H9 (cell line): ENCODE measurements at regions not wholly inside any gene's neighbourhood (a gene's known extent, or its start where the extent isn't known, plus 50 kb on each side); places are given as distances from the start of the nearest gene placed in this dataset.

Experiments
- DNase-seq: peaks from one replicate; pipeline ENCODE4 v3.0.0-alpha.2; 2017
- H2AFZ ChIP-seq: one replicate; pipeline ENCODE4 v1.6.1; 2013; ENCODE audit warnings: mild to moderate bottlenecking, low read length, control low read depth, moderate library complexity
- H2AK5ac ChIP-seq: 2 replicates; pipeline ENCODE4 v1.6.1; 2013; ENCODE audit warnings: low read length, control low read depth, mixed read lengths; ENCODE audit not compliant: insufficient read length
- H2BK120ac ChIP-seq: one replicate; pipeline ENCODE4 v1.6.1; 2013; ENCODE audit warnings: low read depth, mild to moderate bottlenecking, low read length, control low read depth, inconsistent platforms; ENCODE audit not compliant: poor library complexity, severe bottlenecking
- H2BK12ac ChIP-seq: 2 replicates; pipeline ENCODE4 v1.6.1; 2013; ENCODE audit warnings: low read length, control low read depth, mixed read lengths, low read depth; ENCODE audit not compliant: insufficient read length
- H2BK15ac ChIP-seq: 2 replicates; pipeline ENCODE4 v1.6.1; 2013; ENCODE audit warnings: low read depth, low read length, control low read depth
- H2BK20ac ChIP-seq: one replicate; pipeline ENCODE4 v1.6.1; 2013; ENCODE audit warnings: low read depth, mild to moderate bottlenecking, low read length, control low read depth, inconsistent platforms; ENCODE audit not compliant: poor library complexity, severe bottlenecking
- H2BK5ac ChIP-seq: 2 replicates; pipeline ENCODE4 v1.6.1; 2013; ENCODE audit warnings: low read length, control low read depth, mixed read lengths; ENCODE audit not compliant: insufficient read length
- H3K14ac ChIP-seq: 2 replicates; pipeline ENCODE4 v1.6.1; 2013; ENCODE audit warnings: low read length, control low read depth; ENCODE audit not compliant: insufficient read depth
- H3K18ac ChIP-seq: 2 replicates; pipeline ENCODE4 v1.6.1; 2013; ENCODE audit warnings: low read depth, mild to moderate bottlenecking, mixed read lengths, low read length, control low read depth; ENCODE audit not compliant: insufficient read length
- H3K23ac ChIP-seq: 2 replicates; pipeline ENCODE4 v1.6.1; 2013; ENCODE audit warnings: low read length, control low read depth, mixed read lengths, low read depth; ENCODE audit not compliant: insufficient read length
- H3K23me2 ChIP-seq: 2 replicates; pipeline ENCODE4 v1.6.1; 2013; ENCODE audit warnings: low read depth, mild to moderate bottlenecking, mixed read lengths, low read length, control low read depth; ENCODE audit not compliant: insufficient read length, poor library complexity, severe bottlenecking
- H3K27ac ChIP-seq: 2 replicates; pipeline ENCODE4 v1.5.1; 2013; ENCODE audit warnings: low read length, control low read depth, mixed read lengths, low read depth; ENCODE audit not compliant: insufficient read length
- H3K27me3 ChIP-seq: 2 replicates; pipeline ENCODE4 v1.6.1; 2013; ENCODE audit warnings: low read length, control low read depth, inconsistent platforms; ENCODE audit not compliant: insufficient read depth
- H3K4ac ChIP-seq: 2 replicates; pipeline ENCODE4 v1.6.1; 2013; ENCODE audit warnings: low read depth, mild to moderate bottlenecking, control low read depth, inconsistent platforms, low read length, moderate library complexity
- H3K4me1 ChIP-seq: 2 replicates; pipeline ENCODE4 v1.6.1; 2013; ENCODE audit warnings: low read length, control low read depth, inconsistent platforms; ENCODE audit not compliant: insufficient read depth
- H3K4me2 ChIP-seq: 2 replicates; pipeline ENCODE4 v1.6.1; 2013; ENCODE audit warnings: low read length, control low read depth, mixed read lengths; ENCODE audit not compliant: insufficient read length, insufficient read depth
- H3K56ac ChIP-seq: 2 replicates; pipeline ENCODE4 v1.6.1; 2013; ENCODE audit warnings: low read depth, mild to moderate bottlenecking, mixed read lengths, low read length, control low read depth; ENCODE audit not compliant: insufficient read length
- H3K79me1 ChIP-seq: 2 replicates; pipeline ENCODE4 v1.6.1; 2013; ENCODE audit warnings: low read depth, mild to moderate bottlenecking, moderate library complexity, low read length, control low read depth, inconsistent platforms; ENCODE audit not compliant: insufficient read depth, poor library complexity, severe bottlenecking
- H3K79me2 ChIP-seq: 2 replicates; pipeline ENCODE4 v1.6.1; 2013; ENCODE audit warnings: low read length, control low read depth, inconsistent platforms; ENCODE audit not compliant: insufficient read depth
- H3K9ac ChIP-seq: 2 replicates; pipeline ENCODE4 v1.6.1; 2013; ENCODE audit warnings: low read length, control low read depth, mixed read lengths; ENCODE audit not compliant: insufficient read length; ENCODE audit errors: extremely low read depth
- H3K9me3 ChIP-seq: one replicate; pipeline ENCODE4 v1.6.1; 2013; ENCODE audit warnings: low read depth, low read length, inconsistent platforms; ENCODE audit not compliant: control insufficient read depth
- H3T11ph ChIP-seq: one replicate; pipeline ENCODE4 v1.6.1; 2013; ENCODE audit warnings: mild to moderate bottlenecking, low read length, control low read depth, inconsistent platforms
- H4K20me1 ChIP-seq: one replicate; pipeline ENCODE4 v1.6.1; 2013; ENCODE audit not compliant: control insufficient read depth, insufficient read length, insufficient read depth
- H4K5ac ChIP-seq: 2 replicates; pipeline ENCODE4 v1.6.1; 2013; ENCODE audit warnings: low read depth, mild to moderate bottlenecking, mixed read lengths, low read length, control low read depth; ENCODE audit not compliant: insufficient read length
- H4K8ac ChIP-seq: replicated peaks from 2 replicates; pipeline ENCODE4 v1.6.1; 2013; ENCODE audit warnings: low read length, control low read depth, mixed read lengths, low read depth; ENCODE audit not compliant: insufficient read length
- H4K91ac ChIP-seq: 2 replicates; pipeline ENCODE4 v1.6.1; 2013; ENCODE audit warnings: low read depth, mild to moderate bottlenecking, moderate library complexity, mixed read lengths, low read length, control low read depth; ENCODE audit not compliant: insufficient read length
- H3K27ac Mint-ChIP-seq, 3 experiments: 2 replicates in 2 of 3; 3 replicates in 1 of 3; pipeline ENCODE4 v1.8.0; 2020 to 2021; ENCODE audit warnings: mixed read lengths in 3 of 3, mild to moderate bottlenecking in 1 of 3, moderate library complexity in 1 of 3
- H3K27me3 Mint-ChIP-seq: 2 replicates; pipeline ENCODE4 v1.8.0; 2021; ENCODE audit warnings: low read depth, mild to moderate bottlenecking, moderate library complexity, mixed read lengths
- H3K36me3 Mint-ChIP-seq, 3 experiments: 2 replicates in 2 of 3; 3 replicates in 1 of 3; pipeline ENCODE4 v1.8.0; 2020 to 2021; ENCODE audit warnings: low read depth in 3 of 3, mixed read lengths in 3 of 3; ENCODE audit not compliant: insufficient read depth in 1 of 3
- H3K4me1 Mint-ChIP-seq, 2 experiments: 2 replicates each; pipeline ENCODE4 v1.8.0; 2020; ENCODE audit warnings: mixed read lengths in 2 of 2
- H3K4me3 Mint-ChIP-seq, 2 experiments: 2 replicates in 1 of 2; 3 replicates in 1 of 2; pipeline ENCODE4 v1.8.0; 2020 to 2021; ENCODE audit warnings: mild to moderate bottlenecking in 2 of 2, mixed read lengths in 2 of 2, moderate library complexity in 1 of 2
- H3K9me3 Mint-ChIP-seq, 2 experiments: 2 replicates in 1 of 2; 3 replicates in 1 of 2; pipeline ENCODE4 v1.8.0; 2020; ENCODE audit warnings: mild to moderate bottlenecking in 2 of 2, mixed read lengths in 2 of 2, moderate library complexity in 1 of 2
- WGBS: extraction: QIAGEN DNeasy Blood & Tissue Kit; methylation state at CpG from one replicate; pipeline ENCODE4 v1.1.7; 2013; ENCODE audit warnings: missing lambda C conversion rate, low lambda C conversion rate, mixed read lengths; ENCODE audit not compliant: insufficient read length; ENCODE audit errors: extremely low coverage; 5-methylcytosine and 5-hydroxymethylcytosine counted together
- TF ChIP-seq, protein P1 (sequence below): fragments of 200-600 bp; sonication (generic); conservative IDR thresholded peaks from 3 replicates; pipeline ENCODE4 v1.8.0; 2021; ENCODE audit warnings: antibody characterized with exemption, mild to moderate bottlenecking

- Histone ChIP-seq H4K20me1 (no peaks in the 10 kb centered on the region), H3K56ac (no peak overlapping the region), H3T11ph (no peak overlapping the region), H3K79me1 (no peaks in the 10 kb centered on the region), H3K27me3 (no peaks in the 10 kb centered on the region), H3K14ac (no peak overlapping the region), H3K9ac (no peak overlapping the region), H4K5ac (no peak overlapping the region), H2BK120ac (no peak overlapping the region), H3K27ac (no peak overlapping the region), H3K23ac (no peak overlapping the region), H4K8ac (no peak overlapping the region), H3K4me1 (no peaks in the 10 kb centered on the region; the same call in 1 of the 2 replicates), H2BK5ac (no peak overlapping the region), H3K79me2 (no peaks in the 10 kb centered on the region), H3K4ac (no peak overlapping the region), H3K23me2 (no peaks in the 10 kb centered on the region), H4K91ac (no peak overlapping the region), H2AFZ (no peak overlapping the region), H3K18ac (no peak overlapping the region), H2BK12ac (no peak overlapping the region), H3K9me3 (no peaks in the 10 kb centered on the region), H3K4me2 (no peak overlapping the region), H2BK20ac (no peak overlapping the region), H2AK5ac (no peak overlapping the region), H2BK15ac (no peak overlapping the region)
- DNase-seq = no peak
- Mint-ChIP-seq H3K27me3 (no peaks in the 10 kb centered on the region; the same call in 1 of the 2 replicates), H3K4me1 (peaks cover 3 to 5% of the 10 kb centered on the region in 2 experiments; a peak in 3 of 4 replicates), H3K36me3 (no peaks in the 10 kb centered on the region), H3K27ac (no peak overlapping the region), H3K9me3 (no peaks in the 10 kb centered on the region), H3K4me3 (no peak overlapping the region)
- no CpG with 5 or more reads among the region's 3 CpGs for WGBS
- TF ChIP-seq, protein P1, sequence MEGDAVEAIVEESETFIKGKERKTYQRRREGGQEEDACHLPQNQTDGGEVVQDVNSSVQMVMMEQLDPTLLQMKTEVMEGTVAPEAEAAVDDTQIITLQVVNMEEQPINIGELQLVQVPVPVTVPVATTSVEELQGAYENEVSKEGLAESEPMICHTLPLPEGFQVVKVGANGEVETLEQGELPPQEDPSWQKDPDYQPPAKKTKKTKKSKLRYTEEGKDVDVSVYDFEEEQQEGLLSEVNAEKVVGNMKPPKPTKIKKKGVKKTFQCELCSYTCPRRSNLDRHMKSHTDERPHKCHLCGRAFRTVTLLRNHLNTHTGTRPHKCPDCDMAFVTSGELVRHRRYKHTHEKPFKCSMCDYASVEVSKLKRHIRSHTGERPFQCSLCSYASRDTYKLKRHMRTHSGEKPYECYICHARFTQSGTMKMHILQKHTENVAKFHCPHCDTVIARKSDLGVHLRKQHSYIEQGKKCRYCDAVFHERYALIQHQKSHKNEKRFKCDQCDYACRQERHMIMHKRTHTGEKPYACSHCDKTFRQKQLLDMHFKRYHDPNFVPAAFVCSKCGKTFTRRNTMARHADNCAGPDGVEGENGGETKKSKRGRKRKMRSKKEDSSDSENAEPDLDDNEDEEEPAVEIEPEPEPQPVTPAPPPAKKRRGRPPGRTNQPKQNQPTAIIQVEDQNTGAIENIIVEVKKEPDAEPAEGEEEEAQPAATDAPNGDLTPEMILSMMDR = no peak
Observed at GRCh38 chr18:78871618-78872017, 108.0 kb upstream of the SALL3 start.
